HG02763 (cell line): ENCODE measurements at regions not wholly inside any gene's neighbourhood (a gene's known extent, or its start where the extent isn't known, plus 50 kb on each side); places are given as distances from the start of the nearest gene placed in this dataset.
A peak's percentile ranks its signal among the peaks of the same experiment; 100 is the strongest.
"Not testable (repeated sequence)": the region's sequence is repeated elsewhere in the genome, so short reads cannot be mapped to it uniquely, and the experiment has no call there.

Experiments used
- ATAC-seq: cut with Tn5 transposase; IDR thresholded peaks from one replicate; pipeline ENCODE4 v1.9.1; 2021; ENCODE audit warnings: mild to moderate bottlenecking, moderate library complexity; ENCODE audit not compliant: unreplicated experiment

DNA sequence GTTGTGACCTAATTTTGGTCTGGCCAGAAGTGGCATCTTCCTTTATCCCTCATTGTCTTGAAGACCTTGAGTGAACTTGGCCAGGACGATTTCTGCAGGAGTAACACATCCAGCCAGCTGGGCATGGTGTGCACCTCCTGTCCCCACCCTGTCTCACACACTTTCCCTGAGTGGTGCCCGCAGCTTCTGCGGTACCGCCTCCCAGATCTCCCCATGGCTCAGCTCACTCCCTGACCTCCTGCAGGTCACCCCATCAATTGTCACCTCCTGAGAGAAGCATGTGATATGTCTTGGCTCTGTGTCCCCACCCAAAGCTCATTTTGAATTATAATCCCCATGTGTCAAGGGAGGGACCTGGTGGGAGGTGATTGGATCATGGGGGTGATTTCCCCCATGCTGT, 50.2 kb upstream of the TP53I11 start:
- no peak for ATAC-seq

DNA sequence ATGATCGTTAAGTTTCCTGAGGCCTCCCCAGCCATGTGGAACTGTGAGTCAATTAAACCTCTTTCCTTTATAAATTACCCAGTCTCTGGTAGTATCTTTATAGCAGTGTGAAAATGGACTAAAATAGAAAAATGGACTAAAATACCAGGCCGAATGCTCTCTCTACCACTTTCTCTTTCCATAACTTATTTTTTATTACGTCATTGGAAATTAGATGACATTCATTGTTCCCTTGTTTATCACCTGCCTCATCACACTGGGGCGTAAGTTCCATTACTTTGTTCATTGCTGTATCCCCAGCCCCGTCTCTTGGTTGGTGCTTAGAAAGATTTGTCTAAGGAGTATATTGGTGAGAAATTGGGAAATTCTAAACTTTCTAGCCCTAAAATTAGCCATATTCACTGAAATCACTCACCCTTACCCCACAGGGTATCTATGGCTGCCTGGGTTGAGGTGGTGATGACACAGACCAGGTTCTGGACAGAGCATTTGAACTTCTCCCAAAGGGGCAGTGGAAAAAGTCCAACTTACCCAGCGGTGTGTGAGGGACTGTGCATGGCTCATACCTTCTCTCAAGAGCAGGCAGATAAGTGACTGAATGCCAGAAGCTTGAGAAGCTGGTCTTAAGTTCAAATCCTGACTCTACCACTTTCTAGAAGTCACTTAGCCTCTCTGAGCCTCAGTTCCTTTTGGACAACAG, 50.9 kb upstream of the TP53I11 start:
- ATAC-seq, result no peak

DNA sequence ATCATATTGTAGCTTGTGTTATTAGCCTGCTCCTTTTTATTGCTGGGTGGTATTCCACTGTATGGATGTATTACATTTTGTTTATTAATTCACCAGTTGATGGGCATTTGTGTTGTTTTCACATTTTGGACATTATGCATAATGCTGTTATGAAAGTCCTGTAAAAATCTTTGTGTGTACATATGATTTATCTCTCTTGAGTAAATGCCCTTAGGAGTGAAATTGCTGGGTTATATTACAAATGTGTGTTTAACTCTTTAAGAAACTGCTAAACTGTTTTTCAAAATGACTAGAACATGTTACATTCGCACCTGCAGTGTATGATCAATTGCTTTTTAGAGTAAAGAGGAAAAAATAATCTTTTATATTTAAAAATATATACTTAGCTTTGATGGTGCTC, 54.4 kb upstream of the TP53I11 start:
- ATAC-seq, result no peak

DNA sequence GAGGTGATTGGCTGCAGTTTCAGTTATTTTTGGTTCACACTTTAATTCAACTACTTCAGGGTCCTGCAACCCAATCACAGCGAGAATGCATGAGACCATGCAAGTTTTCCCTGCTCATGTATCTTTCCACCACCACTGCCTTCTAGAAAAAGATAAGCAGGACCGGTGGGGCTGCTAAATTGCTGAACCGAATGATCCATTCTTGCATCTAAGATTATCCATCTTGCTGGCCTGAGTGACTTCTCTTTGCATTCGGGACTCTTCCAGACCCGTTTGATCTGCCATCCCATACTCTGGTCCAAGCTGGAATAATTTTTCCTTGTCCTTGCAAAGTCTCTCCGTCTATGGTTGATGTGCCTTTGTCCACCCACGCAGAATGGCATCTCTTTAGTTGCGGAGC, 56.3 kb upstream of the TP53I11 start:
- no peak for ATAC-seq

DNA sequence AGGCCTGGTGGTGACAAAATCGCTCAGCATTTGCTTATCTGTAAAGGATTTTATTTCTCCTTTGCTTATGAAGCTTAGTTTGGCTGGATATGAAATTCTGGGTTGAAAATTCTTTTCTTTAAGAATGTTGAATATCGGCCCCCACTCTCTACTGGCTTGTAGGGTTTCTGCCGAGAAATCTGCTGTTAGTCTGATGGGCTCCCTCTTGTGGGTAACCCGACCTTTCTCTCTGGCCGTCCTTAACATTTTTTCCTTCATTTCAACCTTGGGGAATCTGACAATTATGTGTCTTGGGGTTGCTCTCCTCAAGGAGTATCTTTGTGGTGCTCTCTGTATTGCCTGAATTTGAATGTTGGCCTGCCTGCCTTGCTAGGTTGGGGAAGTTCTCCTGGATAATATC, 65.3 kb upstream of the TP53I11 start:
- ATAC-seq, result not testable (repeated sequence)

DNA sequence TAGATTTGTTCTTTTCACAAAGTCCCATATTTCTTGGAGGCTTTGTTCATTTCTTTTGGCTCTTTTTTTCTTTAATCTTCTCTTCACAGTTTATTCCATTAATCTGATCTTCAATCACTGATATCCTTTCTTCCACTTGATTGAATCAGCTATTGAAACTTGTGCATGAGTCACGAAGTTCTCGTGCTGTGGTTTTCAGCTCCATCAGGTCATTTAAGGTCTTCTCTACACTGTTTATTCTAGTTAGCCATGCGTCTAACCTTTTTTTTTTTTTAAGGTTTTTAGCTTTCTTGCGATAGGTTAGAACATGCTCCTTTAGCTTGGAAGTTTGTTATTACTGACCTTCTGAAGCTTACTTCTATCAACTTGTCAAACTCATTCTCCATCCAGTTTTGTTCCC, 65.8 kb upstream of the TP53I11 start:
- ATAC-seq, result not testable (repeated sequence)

DNA sequence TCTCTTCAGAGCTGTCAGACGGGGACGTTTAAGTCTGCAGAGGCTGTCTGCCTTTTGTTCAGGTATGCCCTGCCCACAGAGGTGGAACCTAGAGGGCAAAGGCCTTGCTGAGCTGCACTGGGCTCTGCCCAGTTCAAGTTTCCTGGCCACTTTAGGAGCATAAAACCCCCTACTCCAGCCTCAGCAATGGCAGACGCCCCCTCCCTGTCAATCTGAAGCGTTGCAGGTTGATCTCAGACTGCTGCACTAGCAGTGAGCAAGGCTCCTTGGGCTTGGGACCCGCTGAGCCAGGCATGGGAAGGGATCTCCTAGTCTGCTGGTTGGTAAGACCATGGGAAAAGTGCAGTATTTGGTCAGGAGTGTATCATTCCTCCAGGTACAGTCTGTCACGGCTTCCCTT, 66.6 kb upstream of the TP53I11 start:
- ATAC-seq, result no peak

DNA sequence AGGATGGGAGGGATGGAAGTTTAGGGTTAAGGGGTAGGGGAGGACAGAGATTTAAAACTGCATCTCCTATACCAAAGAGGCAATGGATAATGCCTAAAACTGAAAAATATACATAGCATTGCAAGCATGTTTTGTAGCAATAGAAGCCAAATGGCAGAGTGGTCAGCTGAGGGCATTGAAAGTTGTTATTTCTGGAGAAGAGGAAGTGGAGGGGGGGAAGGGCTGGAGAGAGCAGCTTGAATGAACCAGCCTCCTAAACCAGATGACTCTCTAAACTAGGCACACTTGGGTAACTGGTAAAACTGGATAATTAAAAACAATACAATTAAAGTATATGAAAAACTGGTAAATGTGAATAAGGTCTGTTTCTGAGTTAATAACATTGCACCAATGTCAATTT, 70.3 kb upstream of the TP53I11 start:
- ATAC-seq, result no peak

DNA sequence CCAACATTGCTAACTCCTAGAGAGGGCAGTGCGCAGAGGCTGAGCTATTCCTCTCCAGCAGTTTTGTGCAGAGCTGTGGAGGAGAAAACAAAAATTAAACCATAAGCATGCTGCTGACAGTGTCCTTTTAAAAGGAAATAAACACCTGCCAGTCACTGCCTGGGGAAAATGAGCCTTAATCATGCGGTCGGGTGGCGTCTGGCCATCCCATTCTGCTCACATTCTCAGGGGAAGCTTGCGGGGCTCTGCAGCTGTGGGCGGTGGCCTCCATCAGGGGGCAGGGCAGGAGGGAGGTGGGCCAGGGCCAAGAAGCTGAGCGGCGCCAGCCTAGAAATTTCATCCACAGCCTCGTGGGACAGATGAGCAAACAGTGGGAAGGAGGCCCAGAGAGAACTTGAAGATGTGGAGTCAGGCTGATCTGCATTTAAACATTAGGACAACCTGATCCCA, 71.0 kb upstream of the TP53I11 start:
- ATAC-seq, result no peak

DNA sequence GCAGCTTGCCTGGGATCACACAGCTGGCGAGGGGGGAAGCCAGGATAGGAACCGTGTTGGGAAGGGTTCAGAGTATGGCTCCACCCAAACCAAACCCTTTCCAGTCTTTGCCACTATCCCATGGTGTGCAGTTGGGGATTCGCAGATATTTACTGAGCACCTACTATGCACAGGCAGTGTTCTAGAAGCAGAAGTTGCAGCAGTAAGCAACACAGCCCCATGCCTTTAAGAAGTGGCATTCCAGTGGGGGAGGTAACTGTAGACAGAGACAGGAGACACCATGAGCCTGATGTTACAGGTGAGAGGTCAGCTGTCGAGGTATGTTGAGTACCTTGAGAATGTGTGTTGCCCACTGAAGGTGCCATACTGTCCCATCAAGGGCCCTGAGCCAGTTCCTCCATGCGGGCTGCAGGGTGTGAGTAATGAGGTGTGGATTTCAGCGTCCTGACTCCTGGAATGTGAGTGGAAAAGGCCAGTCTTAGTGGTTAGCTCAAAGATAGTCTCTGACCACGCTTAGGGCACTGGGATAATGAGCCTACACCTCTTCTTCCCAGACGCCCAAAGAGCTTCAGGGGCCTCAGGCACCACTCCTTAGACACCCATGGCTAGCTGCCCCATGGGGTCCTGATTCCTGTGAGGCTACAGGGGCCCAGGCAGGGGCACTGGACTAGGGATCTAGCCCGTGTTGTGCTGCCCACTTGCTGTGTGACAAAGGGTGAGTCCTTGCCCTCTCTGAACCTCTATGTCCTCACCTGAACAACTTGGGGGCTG, 71.8 kb upstream of the TP53I11 start:
- no peak for ATAC-seq

DNA sequence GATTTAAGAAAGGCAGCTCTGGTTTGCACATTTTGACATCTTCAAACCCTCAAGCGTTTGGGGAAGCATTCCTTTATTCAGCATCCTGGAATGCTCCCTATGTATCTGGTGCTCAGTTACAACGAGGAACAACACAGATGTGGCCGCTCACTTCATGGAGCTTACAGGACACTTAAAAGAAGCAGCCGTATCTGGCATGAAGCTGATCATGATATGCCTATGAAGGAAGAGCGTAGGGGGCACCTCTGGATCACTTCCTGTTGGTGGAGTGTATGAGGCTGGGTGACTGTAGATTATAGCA, 72.3 kb upstream of the TP53I11 start:
- ATAC-seq, result no peak

DNA sequence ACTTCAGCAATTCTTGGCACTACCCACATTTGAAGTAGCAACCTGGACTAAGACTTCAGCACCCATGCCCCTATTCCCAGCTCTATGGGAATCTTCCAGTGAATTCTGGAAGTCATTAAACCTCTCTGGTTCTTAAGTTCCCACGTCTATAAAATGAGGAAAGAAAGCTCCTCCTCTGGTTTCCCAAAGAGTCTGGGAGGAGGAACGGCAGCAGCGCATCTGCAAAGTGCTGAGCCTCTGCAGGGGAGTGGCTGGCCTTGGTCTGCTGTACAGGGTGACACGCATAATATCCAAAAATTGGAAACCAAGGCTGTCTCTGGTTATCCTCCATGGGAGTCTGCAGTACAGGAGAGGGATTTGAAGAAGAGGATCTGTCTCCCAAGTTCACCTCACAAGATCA, 73.6 kb upstream of the TP53I11 start:
- no peak for ATAC-seq

DNA sequence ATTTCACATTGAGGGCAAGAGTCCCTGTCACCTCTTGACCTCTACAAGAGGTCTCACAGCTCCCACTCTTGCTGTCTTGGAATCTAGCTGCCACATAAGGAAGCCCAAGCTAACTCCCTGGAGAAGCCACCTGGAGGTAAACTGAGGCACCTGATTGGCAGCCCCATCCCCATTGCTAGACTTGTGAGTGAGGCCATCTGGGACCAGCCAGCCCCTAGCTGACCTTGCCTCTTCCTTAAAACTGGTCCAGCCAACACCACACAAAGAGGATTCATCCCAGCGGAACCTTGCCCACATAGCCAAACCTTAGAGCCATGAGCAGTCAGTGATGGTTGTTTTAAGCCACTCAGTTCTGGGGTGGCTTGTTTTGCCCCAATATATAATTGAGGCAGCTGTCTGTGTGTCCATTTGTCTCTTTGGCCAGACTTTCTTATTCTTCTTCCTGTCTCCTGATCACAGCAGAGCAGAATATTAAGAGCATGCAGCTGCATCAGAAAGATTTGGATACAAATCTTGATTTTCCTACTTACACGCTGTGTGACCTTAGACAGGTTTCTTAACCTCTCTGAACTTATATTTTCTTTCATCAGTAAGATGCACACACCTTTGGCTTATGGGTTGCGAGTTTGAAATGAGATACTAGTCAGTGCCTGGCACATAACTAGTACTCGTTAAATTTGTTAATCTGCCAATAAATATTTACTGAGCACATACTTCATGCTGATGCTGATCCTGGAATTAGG, 74.3 kb upstream of the TP53I11 start:
- ATAC-seq, result no peak

DNA sequence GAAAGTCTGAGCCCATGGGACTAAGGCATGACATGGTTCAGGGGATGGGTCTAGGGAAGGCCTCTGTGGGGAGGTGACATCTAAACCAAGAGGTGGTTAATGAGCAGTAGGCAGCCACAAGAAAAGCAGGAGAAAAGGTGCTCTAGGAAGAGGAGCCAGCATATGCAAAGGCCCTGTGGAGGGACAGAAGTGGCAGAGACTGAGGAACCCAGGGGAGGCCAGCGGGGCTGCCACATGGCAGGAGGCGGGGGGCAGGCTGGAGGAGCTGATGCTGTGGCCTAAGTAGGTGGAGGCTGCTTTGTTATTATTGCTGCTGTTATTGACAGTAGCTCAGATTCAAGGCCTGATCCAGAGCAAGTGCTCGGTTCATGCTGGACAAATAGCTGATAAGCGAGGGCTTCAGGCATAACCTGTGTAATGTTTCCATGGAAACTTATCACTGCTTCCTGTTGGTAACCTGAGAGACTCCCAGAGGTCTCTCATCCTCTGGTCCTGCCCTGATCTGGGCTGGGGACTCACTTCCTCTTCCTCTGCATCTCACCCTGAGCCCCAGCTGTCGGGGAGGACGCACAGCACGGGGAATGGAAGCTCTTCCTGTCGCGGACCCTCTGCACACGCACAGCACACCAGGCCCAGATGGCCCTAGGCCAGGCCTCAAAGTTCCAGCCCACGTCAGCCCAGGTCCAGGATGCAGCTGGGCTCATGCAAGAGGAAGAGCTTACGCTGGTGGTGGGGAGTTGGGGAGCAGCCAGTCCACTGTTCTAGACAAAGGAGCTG, 75.2 kb upstream of the TP53I11 start:
- no peak for ATAC-seq

DNA sequence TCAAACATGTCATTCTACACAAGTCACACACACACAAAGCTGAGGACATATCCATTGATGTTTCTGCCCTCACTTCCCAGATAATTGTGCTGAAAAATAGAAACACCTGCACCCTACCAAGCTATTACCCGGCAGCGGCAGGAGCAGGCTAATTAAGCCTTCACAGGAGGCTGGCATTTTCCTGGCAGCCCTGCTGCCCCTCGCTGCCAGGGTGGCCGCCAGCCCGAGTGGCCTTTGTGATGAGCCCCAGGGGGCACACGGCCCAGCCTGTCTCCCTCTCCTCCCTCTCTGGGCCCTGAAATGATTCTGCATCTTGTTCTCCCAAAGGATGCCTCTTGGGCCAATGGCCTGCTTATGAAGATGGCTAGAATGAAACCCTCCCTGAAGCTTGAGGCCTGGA, 76.2 kb upstream of the TP53I11 start:
- ATAC-seq, result no peak

DNA sequence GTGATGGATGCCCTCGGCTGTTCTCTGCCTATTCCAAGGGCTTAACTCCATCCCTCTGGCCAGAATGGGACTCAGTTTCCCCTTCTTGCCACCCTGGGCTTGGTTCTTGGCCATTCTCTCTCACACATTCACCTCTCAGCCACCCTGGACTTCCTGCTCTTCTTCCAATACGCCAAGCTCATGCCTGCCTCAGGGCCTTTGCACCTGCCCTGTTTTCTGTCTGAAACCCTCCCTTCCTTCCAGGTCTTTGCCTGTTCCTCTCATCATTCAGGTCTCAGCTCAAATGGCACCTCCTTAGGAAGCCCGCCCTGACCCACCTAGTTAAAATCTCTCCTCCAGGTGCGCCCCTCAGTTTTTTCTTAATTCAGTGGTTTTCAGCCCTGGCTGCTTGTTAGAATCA, 76.6 kb upstream of the TP53I11 start:
- ATAC-seq, result no peak

DNA sequence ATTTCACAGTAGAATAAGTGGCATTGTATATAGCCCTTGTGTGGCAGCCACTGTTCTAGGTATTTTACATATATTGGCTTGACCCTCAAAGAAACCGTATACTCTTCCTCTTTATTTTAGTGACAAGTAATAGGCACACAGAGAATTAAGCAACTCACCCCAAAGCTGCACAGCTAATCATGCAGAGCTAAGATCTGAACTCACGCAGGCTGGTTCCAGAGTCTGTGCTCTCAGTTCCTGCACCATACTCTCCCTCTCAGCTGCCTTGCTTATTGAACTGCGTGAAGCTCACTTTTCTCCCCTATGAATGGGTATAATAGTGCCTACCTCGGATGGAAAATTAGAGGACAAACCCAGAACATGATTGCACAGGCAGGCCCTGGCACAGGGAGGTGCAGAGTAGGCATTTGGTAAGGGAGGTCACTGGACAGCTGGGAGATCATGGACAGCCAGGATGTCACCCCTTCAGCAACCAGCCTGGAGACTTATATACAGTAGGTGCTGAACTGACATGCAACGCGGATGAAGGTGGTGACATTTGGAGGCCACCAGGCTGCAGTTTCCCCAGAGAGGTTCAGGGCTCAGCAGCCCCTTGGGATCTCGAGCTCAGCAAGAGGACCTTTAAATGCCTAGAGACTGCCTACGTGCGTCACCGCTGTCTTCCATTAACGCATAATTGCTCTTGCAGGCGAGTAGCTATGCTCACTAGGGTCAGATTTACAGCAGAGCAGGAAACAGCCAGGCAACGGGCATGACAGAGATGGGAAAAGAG, 78.4 kb upstream of the TP53I11 start:
- no peak for ATAC-seq

DNA sequence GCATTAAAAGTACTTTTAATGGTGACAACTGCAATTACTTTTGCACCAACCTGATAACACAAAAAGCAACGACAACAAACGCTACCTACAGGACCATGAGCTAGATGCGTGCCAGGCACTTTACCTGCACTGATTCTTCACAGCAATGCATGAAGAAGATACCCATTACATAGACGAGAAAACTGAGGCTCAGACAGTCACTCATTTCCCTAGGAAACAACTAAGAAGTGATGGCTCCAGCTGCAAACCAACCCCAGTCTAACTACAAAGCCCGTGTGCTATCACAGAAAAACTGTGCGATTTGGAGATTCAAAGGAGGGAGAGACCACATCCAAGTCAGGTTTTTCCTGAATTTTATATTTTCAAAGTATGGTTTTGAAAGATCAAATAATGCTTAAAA, 80.1 kb upstream of the TP53I11 start:
- no peak for ATAC-seq

DNA sequence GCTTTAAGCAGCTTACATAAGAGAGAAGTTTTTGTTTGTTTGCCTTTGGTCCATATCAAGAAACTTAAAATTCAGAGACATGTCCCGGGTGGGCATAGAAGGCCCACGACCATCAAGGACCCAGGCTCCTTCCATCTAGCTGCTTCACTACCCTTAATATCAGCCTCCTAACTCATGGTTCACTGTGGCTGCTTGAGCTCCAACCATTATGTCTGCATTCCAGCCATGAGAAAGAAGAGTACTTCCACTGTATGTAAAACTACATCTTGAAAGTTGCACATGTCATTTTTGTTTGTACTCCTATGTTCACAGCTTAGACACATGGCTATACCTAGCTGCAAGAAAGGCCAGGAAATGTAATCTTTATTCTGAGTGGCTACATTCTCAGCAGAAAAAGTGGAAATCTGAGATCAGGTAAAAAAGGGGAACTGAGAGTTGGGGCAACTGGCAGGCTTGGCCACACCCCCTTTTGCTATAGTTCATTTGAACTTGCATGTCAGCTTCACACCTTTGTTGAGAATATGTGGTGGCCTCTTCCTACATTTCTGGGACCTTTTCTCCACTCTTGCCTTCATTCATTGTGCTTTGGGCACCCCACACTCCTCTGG, 81.3 kb upstream of the TP53I11 start:
- peak; percentile 91 for ATAC-seq

DNA sequence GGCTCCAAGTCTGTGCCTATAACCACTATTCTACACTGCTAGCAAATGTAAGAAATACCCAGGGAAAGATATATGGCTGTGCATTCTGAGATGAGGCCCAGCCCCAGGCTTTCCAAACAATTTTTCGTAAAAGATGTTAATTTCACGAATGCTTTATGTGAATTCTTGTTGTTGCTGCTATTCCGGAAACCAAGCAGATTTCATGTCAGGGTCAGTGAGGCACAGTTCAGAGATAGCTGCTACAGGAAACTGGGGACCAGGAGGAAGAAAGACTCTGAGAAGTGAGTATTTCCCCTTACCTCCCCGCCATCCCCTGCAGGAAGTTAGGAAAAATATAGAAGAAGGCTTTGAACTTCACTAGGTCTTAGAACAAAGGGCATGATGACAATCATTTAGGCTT, 84.7 kb upstream of the TP53I11 start:
- no peak for ATAC-seq
